NCI-H187 treated with DMSO at 0.1 percent for 48 hours (cell line): ENCODE measurements at regions not wholly inside any gene's neighbourhood (a gene's known extent, or its start where the extent isn't known, plus 50 kb on each side); places are given as distances from the start of the nearest gene placed in this dataset.

Source experiments
- DNase-seq: peaks from one replicate; lab custom pipeline; 2025; lab: John Stamatoyannopoulos, UW

- DNase-seq, result no peak
These were observed 336.6 kb upstream of the TBC1D5 start for GRCh38 chr3:18079062-18079461.

- no peak for DNase-seq
These were observed 334.9 kb upstream of the TBC1D5 start for GRCh38 chr3:18077128-18077840.

GRCh38 chr3:18076301-18076700 is 333.9 kb upstream of the TBC1D5 start:
- DNase-seq, result no peak

GRCh38 chr3:18075799-18076198 is 333.4 kb upstream of the TBC1D5 start:
- DNase-seq, result no peak

GRCh38 chr3:18071833-18072232 is 329.4 kb upstream of the TBC1D5 start:
- DNase-seq, result no peak

GRCh38 chr3:18070944-18071343 is 328.5 kb upstream of the TBC1D5 start:
- no peak for DNase-seq

- no peak for DNase-seq
These were observed 327.8 kb upstream of the TBC1D5 start for GRCh38 chr3:18070231-18070630.

GRCh38 chr3:18069568-18069967 is 327.1 kb upstream of the TBC1D5 start:
- no peak for DNase-seq

GRCh38 chr3:18066899-18067582 is 324.6 kb upstream of the TBC1D5 start:
- no peak for DNase-seq

- DNase-seq, result no peak
These were observed 322.2 kb upstream of the TBC1D5 start for GRCh38 chr3:18064586-18064985.

GRCh38 chr3:18062657-18063025 is 320.2 kb upstream of the TBC1D5 start:
- DNase-seq, result no peak

- no peak for DNase-seq
These were observed 319.6 kb upstream of the TBC1D5 start for GRCh38 chr3:18061737-18062656.

GRCh38 chr3:18058666-18059065 is 316.2 kb upstream of the TBC1D5 start:
- no peak for DNase-seq

- no peak for DNase-seq
These were observed 315.1 kb upstream of the TBC1D5 start for GRCh38 chr3:18057471-18058091.

GRCh38 chr3:18054625-18055024 is 312.2 kb upstream of the TBC1D5 start:
- DNase-seq, result no peak

GRCh38 chr3:18051306-18051705 is 308.9 kb upstream of the TBC1D5 start:
- no peak for DNase-seq

- DNase-seq, result no peak
These were observed 306.7 kb upstream of the TBC1D5 start for GRCh38 chr3:18049096-18049495.

GRCh38 chr3:18047052-18047451 is 304.6 kb upstream of the TBC1D5 start:
- no peak for DNase-seq

- DNase-seq, result no peak
These were observed 303.9 kb upstream of the TBC1D5 start for GRCh38 chr3:18046131-18046915.

GRCh38 chr3:18044971-18045880 is 302.8 kb upstream of the TBC1D5 start:
- DNase-seq, result no peak
